HG03442 (cell line): ENCODE measurements at regions not wholly inside any gene's neighbourhood (a gene's known extent, or its start where the extent isn't known, plus 50 kb on each side); places are given as distances from the start of the nearest gene placed in this dataset.

Source experiments
- ATAC-seq: cut with Tn5 transposase; IDR thresholded peaks from one replicate; pipeline ENCODE4 v1.9.1; 2021; ENCODE audit warnings: mild to moderate bottlenecking, moderate library complexity; ENCODE audit not compliant: unreplicated experiment

DNA sequence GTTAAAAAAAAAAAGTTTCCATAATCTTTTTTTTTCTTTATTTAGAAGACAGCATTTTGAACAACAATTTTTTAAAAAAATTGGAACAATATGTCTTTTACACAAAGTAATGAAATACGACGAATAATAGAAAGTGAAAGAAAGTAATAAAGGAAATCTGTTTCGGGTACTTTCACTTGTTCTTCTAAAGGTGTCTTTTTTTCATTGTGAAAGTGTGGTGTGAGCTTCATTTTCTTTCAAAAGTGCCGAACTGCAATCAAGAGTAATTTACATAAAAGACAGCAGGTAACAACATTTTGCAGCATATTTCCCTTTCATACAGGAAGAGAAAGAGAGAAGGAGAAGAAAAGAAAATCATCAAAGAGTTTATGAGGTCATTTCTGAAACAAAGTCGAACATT lies 159.7 kb upstream of the CDH12 start:
- peak; percentile 62 for ATAC-seq

- ATAC-seq = no peak
Measured at GRCh38 chr5:23007762-23008161, 154.6 kb upstream of the CDH12 start.

GRCh38 chr5:23007236-23007635 lies 154.1 kb upstream of the CDH12 start:
- no peak for ATAC-seq

DNA sequence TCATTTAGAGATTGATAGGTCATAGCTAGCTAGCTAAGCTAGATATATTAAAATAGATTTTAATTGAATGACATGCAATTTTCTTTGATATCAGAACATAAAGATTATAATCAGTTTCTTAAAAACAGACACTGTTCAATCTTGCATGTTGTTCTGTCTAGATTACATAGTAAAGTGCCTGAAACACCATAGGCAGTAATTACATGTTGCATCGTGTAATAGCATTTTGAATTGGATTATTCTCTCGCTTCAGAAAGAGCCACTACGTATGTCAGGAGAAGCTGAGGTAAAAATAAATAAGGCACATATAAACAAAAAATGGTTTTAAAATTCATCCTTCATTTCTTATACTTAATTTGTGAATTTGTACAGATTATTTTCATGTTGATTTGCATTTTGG lies 148.0 kb upstream of the CDH12 start:
- ATAC-seq = no peak

DNA sequence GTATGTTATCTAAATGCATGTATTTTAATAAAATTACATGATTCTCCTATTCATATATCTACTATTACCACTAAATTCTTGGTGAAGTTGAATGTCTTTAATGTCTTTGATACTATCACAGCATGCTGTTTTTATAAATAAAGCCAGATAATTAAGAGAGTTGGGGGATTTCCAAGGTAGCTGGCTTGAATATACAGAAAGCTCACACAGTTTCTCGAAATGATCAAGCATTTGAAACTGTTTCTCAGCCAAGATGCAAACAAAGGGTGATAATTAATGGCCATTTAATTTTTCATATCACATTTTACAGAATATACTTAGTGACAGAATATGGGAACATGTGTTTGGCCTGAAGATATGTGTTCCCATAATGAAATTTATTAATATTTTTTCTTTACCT lies 145.6 kb upstream of the CDH12 start:
- no peak for ATAC-seq

GRCh38 chr5:22998362-22998761 lies 145.2 kb upstream of the CDH12 start:
- ATAC-seq = no peak

- ATAC-seq = no peak
Measured at GRCh38 chr5:22988937-22989336, 135.8 kb upstream of the CDH12 start.

DNA sequence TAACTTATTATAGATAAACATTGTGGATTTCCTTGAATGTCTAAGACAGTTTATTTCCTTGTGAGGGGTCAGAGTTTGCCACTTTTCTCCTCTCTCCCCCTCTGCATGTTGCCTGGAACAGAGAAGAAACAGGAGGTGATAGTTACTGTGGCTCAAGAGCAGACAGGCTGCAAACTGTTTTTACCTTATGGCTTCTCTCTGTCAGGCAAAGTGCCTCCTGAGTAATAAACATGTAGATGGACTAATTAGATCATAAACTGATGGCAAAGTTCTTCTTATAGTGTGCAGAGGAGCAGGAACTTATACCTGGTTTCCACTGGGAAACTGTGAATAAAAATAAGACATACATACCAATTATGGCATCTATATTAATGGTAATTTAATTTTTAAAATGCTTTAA lies 133.1 kb upstream of the CDH12 start:
- ATAC-seq = no peak

DNA sequence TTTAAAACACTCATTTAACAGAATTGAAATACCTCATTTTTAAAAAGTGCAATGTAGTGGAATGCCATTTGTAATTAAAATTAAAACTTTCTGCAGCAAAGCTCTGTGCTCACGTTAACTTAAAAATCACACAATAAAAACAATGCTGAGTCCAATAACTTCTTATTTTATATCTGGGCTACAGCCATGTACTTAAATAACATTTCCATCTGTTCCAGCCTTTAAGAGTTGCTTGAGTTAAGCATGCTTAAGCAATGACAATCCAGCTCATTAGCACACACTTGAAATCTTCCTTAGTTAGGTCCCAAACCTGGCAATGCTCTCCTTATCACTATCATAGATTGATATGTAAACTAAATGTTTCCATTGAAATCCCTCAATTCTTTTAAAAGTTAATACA lies 132.3 kb upstream of the CDH12 start:
- no peak for ATAC-seq

- ATAC-seq = no peak
Measured at GRCh38 chr5:22970956-22971618, 117.9 kb upstream of the CDH12 start.

- ATAC-seq = no peak
Measured at GRCh38 chr5:22970491-22970890, 117.3 kb upstream of the CDH12 start.

DNA sequence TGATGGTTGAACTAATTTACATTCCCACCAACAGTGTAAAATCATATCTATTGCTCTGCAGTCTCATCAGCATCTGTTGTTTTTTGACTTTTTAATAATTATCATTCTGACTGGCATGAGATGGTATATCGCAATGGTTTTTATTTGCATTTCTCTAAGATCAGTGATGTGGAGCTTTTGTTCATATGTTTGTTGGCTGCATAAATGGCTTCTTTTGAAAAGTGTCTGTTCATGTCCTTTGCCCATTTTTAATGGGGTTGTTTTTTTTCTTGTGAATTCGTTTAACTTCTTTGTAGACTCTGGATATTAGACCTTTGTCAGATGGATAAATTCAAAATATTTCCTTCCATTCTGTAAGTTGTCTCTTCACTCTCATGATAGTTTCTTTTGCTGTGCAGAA lies 115.2 kb upstream of the CDH12 start:
- no peak for ATAC-seq

GRCh38 chr5:22965960-22966359 lies 112.8 kb upstream of the CDH12 start:
- peak; percentile 63 for ATAC-seq

- no peak for ATAC-seq
Measured at GRCh38 chr5:22964632-22965031, 111.5 kb upstream of the CDH12 start.

DNA sequence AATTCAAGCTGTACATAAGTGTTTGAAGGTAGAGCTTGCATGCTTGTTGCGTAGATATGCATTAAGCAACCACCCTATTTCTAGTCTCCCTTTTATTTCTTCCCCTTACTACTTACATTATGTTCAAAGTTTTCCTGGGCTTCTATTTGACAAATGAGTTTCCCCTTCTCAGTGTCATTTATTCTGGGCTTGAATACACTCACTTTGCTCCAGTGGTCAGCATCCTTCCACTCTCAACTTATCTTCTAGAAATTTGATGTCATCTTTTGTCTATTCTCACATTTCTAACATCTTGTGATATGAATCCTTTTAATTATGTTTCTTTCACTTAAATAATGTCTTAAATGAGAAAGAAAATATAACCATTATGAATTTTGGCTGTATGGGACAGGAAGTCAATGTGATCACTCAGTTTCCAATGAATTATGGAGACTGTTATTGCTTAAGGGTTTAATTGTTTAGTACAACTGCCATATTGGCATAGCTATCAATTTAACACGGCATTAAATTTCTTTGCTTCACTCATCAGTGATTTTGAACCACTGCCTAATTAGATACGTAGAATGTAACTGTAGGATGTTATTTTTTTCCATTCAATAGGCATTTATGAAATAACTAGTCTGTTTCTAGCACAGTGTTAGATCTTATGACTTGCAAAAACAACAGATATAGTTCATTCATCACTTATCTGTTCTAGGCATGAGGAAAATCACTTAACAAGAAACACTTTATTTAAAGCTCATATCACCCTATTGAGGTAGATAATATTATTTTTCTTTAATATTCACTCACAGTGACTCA lies 105.5 kb upstream of the CDH12 start:
- no peak for ATAC-seq

DNA sequence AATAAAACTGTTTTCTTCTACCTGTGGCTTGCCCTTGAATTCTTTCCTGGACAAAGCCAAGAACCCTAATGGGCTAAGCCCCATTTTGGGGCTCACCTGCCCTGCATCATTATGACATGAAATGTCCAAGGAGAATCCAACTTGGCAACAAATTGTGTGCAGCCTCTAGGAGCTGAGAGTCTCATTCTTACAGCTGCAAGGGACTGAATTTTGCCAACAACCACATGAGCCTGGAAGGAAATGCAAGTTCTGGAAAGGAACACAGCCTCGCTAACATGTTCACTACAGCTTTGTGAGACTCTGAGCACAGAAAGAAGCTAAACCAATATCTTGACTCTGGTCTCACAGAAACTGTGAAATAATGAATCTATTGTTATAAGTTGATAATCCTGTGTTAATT lies 94.8 kb upstream of the CDH12 start:
- no peak for ATAC-seq

DNA sequence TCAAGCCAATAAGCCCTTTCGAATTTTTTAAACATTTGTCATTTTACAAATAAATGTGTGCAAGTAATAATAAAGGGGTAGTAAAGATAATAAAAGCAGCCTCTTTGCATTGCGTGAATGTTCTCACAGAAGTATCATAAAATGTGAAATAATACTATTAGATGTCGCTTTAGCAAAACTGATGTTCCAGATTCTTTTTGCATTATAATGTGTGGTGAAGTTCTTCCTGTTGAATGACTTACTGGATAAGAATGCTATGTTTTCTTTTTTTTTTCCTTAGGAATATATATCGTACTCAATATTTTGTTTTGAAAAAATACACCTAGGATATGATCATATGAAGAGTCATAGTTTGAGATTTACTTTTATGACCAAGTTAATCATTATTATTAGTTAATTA lies 85.2 kb upstream of the CDH12 start:
- no peak for ATAC-seq

DNA sequence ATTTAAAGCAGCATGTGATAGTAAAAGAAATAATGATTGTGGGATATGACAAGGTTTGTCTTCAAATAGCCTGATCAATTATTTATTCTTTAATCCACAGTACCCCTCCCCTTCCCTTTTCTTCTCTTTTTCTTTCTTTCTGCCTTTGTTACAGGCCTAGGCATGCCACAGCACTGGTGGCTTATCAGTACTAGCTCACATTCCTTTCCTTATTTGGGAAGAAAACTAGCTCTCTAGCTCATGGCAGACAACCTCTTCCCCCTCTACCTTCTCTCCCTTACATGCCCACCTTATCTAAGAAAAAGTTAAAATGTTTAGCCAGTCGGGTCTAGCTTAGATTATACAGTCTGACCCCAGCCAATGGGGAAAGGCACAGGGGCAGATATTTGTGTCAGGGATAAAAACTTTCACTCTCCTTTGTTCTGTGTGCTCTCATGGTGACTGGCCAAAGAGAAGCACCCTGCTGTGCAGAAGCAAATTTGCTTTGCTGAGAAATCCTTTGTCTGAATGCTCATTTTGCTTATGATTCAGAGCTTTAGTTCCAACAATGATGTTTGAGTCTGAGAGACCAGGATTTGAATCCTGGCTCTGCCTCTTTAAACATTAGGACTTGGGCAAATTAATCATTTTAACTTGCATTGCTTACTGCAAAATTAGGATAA lies 75.8 kb upstream of the CDH12 start:
- ATAC-seq = no peak

GRCh38 chr5:22926574-22926973 lies 73.4 kb upstream of the CDH12 start:
- no peak for ATAC-seq

DNA sequence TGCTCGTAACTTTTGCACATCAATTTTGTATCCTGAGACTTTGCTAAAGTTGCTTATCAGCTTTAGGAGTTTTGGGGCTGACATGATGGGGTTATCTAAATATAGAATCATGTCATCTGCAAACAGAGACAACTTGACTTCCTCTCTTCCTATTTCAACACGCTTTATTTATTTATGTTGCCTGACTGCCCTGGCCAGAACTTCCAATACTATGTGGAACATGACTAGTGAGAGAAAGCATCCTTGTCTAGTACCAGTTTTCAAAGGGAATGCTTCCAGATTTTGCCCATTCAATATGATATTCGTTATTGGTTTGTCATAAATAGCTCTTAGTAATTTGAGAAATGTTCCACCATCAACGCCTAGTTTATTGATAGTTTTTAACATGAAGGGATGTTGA lies 65.4 kb upstream of the CDH12 start:
- no peak for ATAC-seq

- no peak for ATAC-seq
Measured at GRCh38 chr5:22916393-22916792, 63.2 kb upstream of the CDH12 start.

DNA sequence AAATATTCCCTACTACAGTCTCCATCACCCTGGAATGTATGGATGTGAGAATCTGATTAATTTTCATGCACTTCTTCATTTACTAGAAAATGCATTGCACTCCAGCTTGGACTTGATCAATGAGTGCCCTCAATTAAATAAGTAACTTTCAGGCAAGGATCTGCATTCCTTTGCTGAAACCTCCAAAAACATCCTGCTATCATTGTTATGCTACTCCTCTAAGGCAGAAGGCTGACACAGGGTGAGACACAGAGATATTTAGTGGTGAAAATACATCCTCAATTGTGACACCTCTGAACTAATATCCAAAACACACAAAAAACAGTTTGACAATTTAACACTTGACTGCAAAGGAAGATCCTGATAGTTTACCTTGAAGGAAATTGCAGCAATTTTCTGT lies 57.9 kb upstream of the CDH12 start:
- no peak for ATAC-seq
